Left renal cortex interstitium (tissue), 4 donors: ENCODE measurements at regions not wholly inside any gene's neighbourhood (a gene's known extent, or its start where the extent isn't known, plus 50 kb on each side); places are given as distances from the start of the nearest gene placed in this dataset.

Experiments used
- DNase-seq, 4 donors: peaks; one replicate each; pipeline ENCODE4 v3.0.0-alpha.2; 2013; ENCODE audit warnings: low read depth in 4 of 4, low spot score in 2 of 4, missing footprints in 1 of 4

GRCh38 chr16:25464058-25464457 lies 206.4 kb upstream of the ZKSCAN2 start:
- no peak for DNase-seq

- DNase-seq = no peak
Observed at GRCh38 chr16:25449802-25450201, 192.2 kb upstream of the ZKSCAN2 start.

GRCh38 chr16:25443994-25444393 lies 186.3 kb upstream of the ZKSCAN2 start:
- DNase-seq = no peak

- DNase-seq = no peak
Observed at GRCh38 chr16:25434064-25434463, 176.4 kb upstream of the ZKSCAN2 start.

- DNase-seq = no peak
Observed at GRCh38 chr16:25433388-25433787, 175.7 kb upstream of the ZKSCAN2 start.

- DNase-seq = no peak
Observed at GRCh38 chr16:25431472-25431871, 173.8 kb upstream of the ZKSCAN2 start.

GRCh38 chr16:25426829-25427228 lies 169.2 kb upstream of the ZKSCAN2 start:
- DNase-seq = no peak

- DNase-seq = no peak
Observed at GRCh38 chr16:25419681-25420080, 162.0 kb upstream of the ZKSCAN2 start.

GRCh38 chr16:25419153-25419552 lies 161.5 kb upstream of the ZKSCAN2 start:
- no peak for DNase-seq

GRCh38 chr16:25416002-25416401 lies 158.4 kb upstream of the ZKSCAN2 start:
- no peak for DNase-seq

GRCh38 chr16:25413975-25414374 lies 156.3 kb upstream of the ZKSCAN2 start:
- DNase-seq = no peak

- DNase-seq = no peak
Observed at GRCh38 chr16:25413133-25413532, 155.5 kb upstream of the ZKSCAN2 start.

- peak in 3 of 4 donors; percentile 6 to 19 (median 10) for DNase-seq
Observed at GRCh38 chr16:25411396-25412081, 153.9 kb upstream of the ZKSCAN2 start.

GRCh38 chr16:25403852-25404251 lies 146.2 kb upstream of the ZKSCAN2 start:
- DNase-seq = no peak

- no peak for DNase-seq
Observed at GRCh38 chr16:25395528-25395927, 137.9 kb upstream of the ZKSCAN2 start.

GRCh38 chr16:25390761-25391160 lies 133.1 kb upstream of the ZKSCAN2 start:
- no peak for DNase-seq

GRCh38 chr16:25374556-25374955 lies 116.9 kb upstream of the ZKSCAN2 start:
- no peak for DNase-seq

- DNase-seq = no peak
Observed at GRCh38 chr16:25372716-25373115, 115.1 kb upstream of the ZKSCAN2 start.

GRCh38 chr16:25371342-25371741 lies 113.7 kb upstream of the ZKSCAN2 start:
- DNase-seq = no peak

GRCh38 chr16:25370541-25370940 lies 112.9 kb upstream of the ZKSCAN2 start:
- no peak for DNase-seq

- DNase-seq = no peak
Observed at GRCh38 chr16:25367773-25368524, 110.3 kb upstream of the ZKSCAN2 start.

- no peak for DNase-seq
Observed at GRCh38 chr16:25366078-25366477, 108.4 kb upstream of the ZKSCAN2 start.
